Body of pancreas (tissue), 4 donors: ENCODE measurements at regions not wholly inside any gene's neighbourhood (a gene's known extent, or its start where the extent isn't known, plus 50 kb on each side); places are given as distances from the start of the nearest gene placed in this dataset.

Experiments
- ATAC-seq: fragments of 150-250 bp; one replicate; pipeline ENCODE4 v1.9.1; 2016
- DNase-seq, 4 donors: peaks; one replicate each; pipeline ENCODE4 v3.0.0-alpha.2; 2019
- H3K27ac ChIP-seq, 4 donors: fragments of 200-600 bp; sonication (generic); 1 replicate in 3 of 4; 2 replicates in 1 of 4; pipeline versions ENCODE4 v1.5.1 to v1.6.1; 2016 to 2019; ENCODE audit warnings: mild to moderate bottlenecking in 1 of 4, mixed read lengths in 1 of 4, moderate library complexity in 1 of 4
- H3K27me3 ChIP-seq, 2 donors: fragments of 200-600 bp; sonication (generic); one replicate each; pipeline ENCODE4 v1.6.0; 2016; ENCODE audit warnings: mild to moderate bottlenecking in 1 of 2
- H3K36me3 ChIP-seq, 2 donors: fragments of 200-600 bp; sonication (generic); replicated peaks in 1 of 2; 2 replicates each; pipeline ENCODE4 v1.5.1; 2016; ENCODE audit warnings: low read depth in 2 of 2; ENCODE audit not compliant: insufficient read depth in 1 of 2
- H3K4me1 ChIP-seq: fragments of 200-600 bp; sonication (generic); one replicate; pipeline ENCODE4 v1.6.0; 2016
- H3K4me3 ChIP-seq, 2 donors: fragments of 200-600 bp; sonication (generic); 1 replicate in 1 of 2; 2 replicates in 1 of 2; pipeline ENCODE4 v1.5.1; 2016 to 2019
- H3K9me3 ChIP-seq, 3 donors: fragments of 200-600 bp; sonication (generic); 1 replicate in 2 of 3; 2 replicates in 1 of 3; pipeline ENCODE4 v1.5.1; 2016
- CTCF ChIP-seq, 7 experiments: fragments of 450-650 bp in 4 of 7; fragments of 200-600 bp in 3 of 7; sonication (generic) in 3 of 7; IDR thresholded peaks; one replicate each; pipeline ENCODE4 v1.5.1; 2016 to 2019; ENCODE audit warnings: antibody characterized with exemption in 7 of 7
- POLR2A ChIP-seq, 3 donors: fragments of 450-650 bp; IDR thresholded peaks; one replicate each; pipeline ENCODE4 v1.6.1; 2016; ENCODE audit warnings: antibody characterized with exemption in 3 of 3, mild to moderate bottlenecking in 2 of 3
- WGBS, 2 donors: methylation state at CpG; one replicate each; pipeline ENCODE4 v1.1.5; 2017; 5-methylcytosine and 5-hydroxymethylcytosine counted together
- intact Hi-C: fragments of 100-400 bp; cut with DNase I; formaldehyde crosslinking; loops from one replicate; pipeline ENCODE4 v1.15.1; 2023

GRCh38 chr10:128485701-128486235 is 359.5 kb upstream of the MKI67 start:
- H3K27me3 ChIP-seq: no peaks in the 10 kb centered on the region
- H3K4me3 ChIP-seq: no peak overlapping the region
- DNase-seq (no peak), ATAC-seq (no peak)
- TF ChIP-seq POLR2A (IDR thresholded peaks at IDR 0.05) (no peak), CTCF (IDR thresholded peaks at IDR 0.05) (no peak)
- intact Hi-C loops: no loop called here
- H3K27ac ChIP-seq: no peak overlapping the region
- no peaks in the 10 kb centered on the region for H3K9me3 ChIP-seq
- H3K4me1 ChIP-seq: no peaks in the 10 kb centered on the region
- 51 to 75% methylated on average over 4 to 7 of the region's 7 CpGs for WGBS, 2 donors
- no peaks in the 10 kb centered on the region for H3K36me3 ChIP-seq

- intact Hi-C loops: no loop called here
- no peak overlapping the region for H3K27ac ChIP-seq
- ATAC-seq (no peak), DNase-seq (no peak)
- no peak overlapping the region for H3K4me3 ChIP-seq
- H3K36me3 ChIP-seq: no peaks in the 10 kb centered on the region
- H3K9me3 ChIP-seq: no peaks in the 10 kb centered on the region
- TF ChIP-seq POLR2A (IDR thresholded peaks at IDR 0.05) (no peak), CTCF (IDR thresholded peaks at IDR 0.05) (no peak)
- H3K4me1 ChIP-seq: no peaks in the 10 kb centered on the region
- no peaks in the 10 kb centered on the region for H3K27me3 ChIP-seq
- WGBS, 2 donors: 84 to 86% methylated on average over 8 to 13 of the region's 16 CpGs
Measured at GRCh38 chr10:128487517-128487916, 361.3 kb upstream of the MKI67 start.

GRCh38 chr10:128489324-128490247 is 363.4 kb upstream of the MKI67 start:
- ATAC-seq (no peak), DNase-seq (no peak)
- WGBS, 2 donors: 69 to 75% methylated on average over 7 to 13 of the region's 13 CpGs
- no peaks in the 10 kb centered on the region for H3K9me3 ChIP-seq
- H3K27me3 ChIP-seq: no peaks in the 10 kb centered on the region
- H3K4me3 ChIP-seq: no peak overlapping the region
- intact Hi-C loops: no loop called here
- TF ChIP-seq POLR2A (IDR thresholded peaks at IDR 0.05): no peak
- TF ChIP-seq CTCF (IDR thresholded peaks at IDR 0.05): no peak
- H3K36me3 ChIP-seq: no peaks in the 10 kb centered on the region
- H3K4me1 ChIP-seq: no peaks in the 10 kb centered on the region
- H3K27ac ChIP-seq: no peak overlapping the region

- Histone ChIP-seq H3K27ac (no peak overlapping the region), H3K27me3 (no peaks in the 10 kb centered on the region), H3K4me3 (no peak overlapping the region), H3K9me3 (no peaks in the 10 kb centered on the region), H3K36me3 (no peaks in the 10 kb centered on the region), H3K4me1 (no peaks in the 10 kb centered on the region)
- WGBS, 2 donors: 79 to 100% methylated on average over 1 to 5 of the region's 5 CpGs
- DNase-seq (no peak), ATAC-seq (no peak)
- TF ChIP-seq CTCF (IDR thresholded peaks at IDR 0.05) (no peak), POLR2A (IDR thresholded peaks at IDR 0.05) (no peak)
- intact Hi-C loops: no loop called here
Measured at GRCh38 chr10:128491686-128492085, 365.5 kb upstream of the MKI67 start.
